ENCODE measurements at regions not wholly inside any gene's neighbourhood (a gene's known extent, or its start where the extent isn't known, plus 50 kb on each side); places are given as distances from the start of the nearest gene placed in this dataset.

GRCh38 chr6:169153401-169153800 is 100.2 kb downstream of the THBS2 start:
- no peaks in the 10 kb centered on the region for H3K27me3 ChIP-seq (ENCODE audit: insufficient read depth)
- no peaks in the 10 kb centered on the region for H4K20me1 ChIP-seq (ENCODE audit: insufficient read depth)
- no peaks in the 10 kb centered on the region for H3K36me3 ChIP-seq (replicated peaks in 1 of 2; ENCODE audit: control insufficient read depth in 1 of 2, insufficient read depth in 2 of 2, low read length in 1 of 2)
- no peaks in the 10 kb centered on the region for H3K4me1 ChIP-seq (ENCODE audit: control insufficient read depth in 1 of 2, insufficient read depth in 2 of 2, low read depth in 1 of 2, low read length in 1 of 2)
- H2AFZ ChIP-seq (ENCODE audit: low read depth), result no peak overlapping the region
- ChIA-PET POLR2A (no interaction called here), CTCF (no interaction called here)
- 38% methylated on average over 4 of the region's 4 CpGs for WGBS (ENCODE audit: low lambda C conversion rate)
- TF ChIP-seq MEF2A (IDR thresholded peaks at IDR 0.05; ENCODE audit: borderline replicate concordance, low read depth), result no peak
- TF ChIP-seq, protein P1, sequence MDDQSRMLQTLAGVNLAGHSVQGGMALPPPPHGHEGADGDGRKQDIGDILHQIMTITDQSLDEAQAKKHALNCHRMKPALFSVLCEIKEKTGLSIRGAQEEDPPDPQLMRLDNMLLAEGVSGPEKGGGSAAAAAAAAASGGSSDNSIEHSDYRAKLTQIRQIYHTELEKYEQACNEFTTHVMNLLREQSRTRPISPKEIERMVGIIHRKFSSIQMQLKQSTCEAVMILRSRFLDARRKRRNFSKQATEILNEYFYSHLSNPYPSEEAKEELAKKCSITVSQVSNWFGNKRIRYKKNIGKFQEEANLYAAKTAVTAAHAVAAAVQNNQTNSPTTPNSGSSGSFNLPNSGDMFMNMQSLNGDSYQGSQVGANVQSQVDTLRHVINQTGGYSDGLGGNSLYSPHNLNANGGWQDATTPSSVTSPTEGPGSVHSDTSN (IDR thresholded peaks at IDR 0.05), result no peak
- TF ChIP-seq EP300 (IDR thresholded peaks at IDR 0.05; ENCODE audit: borderline replicate concordance in 1 of 2, low read depth in 1 of 2, low read length in 1 of 2), result no peak
- TF ChIP-seq GATA2 (CRISPR knock-in tag; IDR thresholded peaks at IDR 0.05), result no peak
- no peak for TF ChIP-seq FOXJ3 (CRISPR knock-in tag; IDR thresholded peaks at IDR 0.05)
- H3F3A ChIP-seq (replicated peaks; ENCODE audit: insufficient read depth), result no peaks in the 10 kb centered on the region
- H3K27ac ChIP-seq (ENCODE audit: low read depth in 2 of 2, low read length in 1 of 2), result no peak overlapping the region
- DNase-seq, result no peak
- no peak overlapping the region for H3K4me2 ChIP-seq
- no peaks in the 10 kb centered on the region for H3K79me2 ChIP-seq (ENCODE audit: insufficient read depth)
- H3K4me3 ChIP-seq (ENCODE audit: low read depth in 2 of 2, low read length in 1 of 2), result no peak overlapping the region
- H3K9me2 ChIP-seq, result no peaks in the 10 kb centered on the region
- peaks cover 13% of the 10 kb centered on the region; the same call in 1 of the 2 replicates for H3K9me3 ChIP-seq
- no peak overlapping the region for H3K9ac ChIP-seq

DNA sequence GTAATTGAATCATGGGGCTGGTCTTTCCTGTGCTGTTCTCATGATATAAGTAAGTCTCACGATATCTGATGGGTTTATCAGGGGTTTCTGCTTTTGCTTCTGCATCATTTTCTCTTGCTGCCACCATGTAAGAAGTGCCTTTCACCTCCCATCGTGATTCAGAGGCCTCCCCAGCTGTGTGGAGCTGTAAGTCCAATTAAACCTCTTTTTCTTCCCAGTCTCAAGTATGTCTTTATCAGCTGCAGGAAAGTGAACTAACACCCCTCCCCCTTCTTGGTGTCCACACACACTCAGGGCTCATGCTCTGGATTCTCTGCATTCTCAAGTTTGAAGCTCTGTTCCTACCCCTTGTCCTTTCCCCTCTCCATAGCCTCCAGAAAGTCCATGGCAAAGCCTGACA is 107.1 kb downstream of the THBS2 start:
- ChIA-PET CTCF (no interaction called here), POLR2A (no interaction called here)
- H3K27me3 ChIP-seq (ENCODE audit: insufficient read depth), result no peaks in the 10 kb centered on the region
- no peaks in the 10 kb centered on the region for H4K20me1 ChIP-seq (ENCODE audit: insufficient read depth)
- no peak overlapping the region for H2AFZ ChIP-seq (ENCODE audit: low read depth)
- no peak overlapping the region for H3K27ac ChIP-seq (ENCODE audit: low read depth in 2 of 2, low read length in 1 of 2)
- WGBS (ENCODE audit: low lambda C conversion rate), result 40% methylated on average over 2 of the region's 2 CpGs
- no peaks in the 10 kb centered on the region for H3F3A ChIP-seq (replicated peaks; ENCODE audit: insufficient read depth)
- no peak overlapping the region for H3K9ac ChIP-seq
- H3K4me2 ChIP-seq, result no peak overlapping the region
- H3K4me3 ChIP-seq (ENCODE audit: low read depth in 2 of 2, low read length in 1 of 2), result no peak overlapping the region
- no peaks in the 10 kb centered on the region for H3K36me3 ChIP-seq (replicated peaks in 1 of 2; ENCODE audit: control insufficient read depth in 1 of 2, insufficient read depth in 2 of 2, low read length in 1 of 2)
- H3K9me2 ChIP-seq, result no peaks in the 10 kb centered on the region
- no peaks in the 10 kb centered on the region for H3K4me1 ChIP-seq (ENCODE audit: control insufficient read depth in 1 of 2, insufficient read depth in 2 of 2, low read depth in 1 of 2, low read length in 1 of 2)
- peaks cover 13% of the 10 kb centered on the region; the same call in 1 of the 2 replicates for H3K9me3 ChIP-seq
- no peak for TF ChIP-seq POLR2AphosphoS5 (IDR thresholded peaks at IDR 0.05; ENCODE audit: low read depth, low read length)
- TF ChIP-seq TEAD4 (IDR thresholded peaks at IDR 0.05; ENCODE audit: borderline replicate concordance, insufficient read depth), result no peak
- TF ChIP-seq TAF1 (IDR thresholded peaks at IDR 0.05; ENCODE audit: borderline replicate concordance, low read depth, low read length), result no peak
- TF ChIP-seq ELF1 (IDR thresholded peaks at IDR 0.05), result no peak
- TF ChIP-seq JUND (IDR thresholded peaks at IDR 0.05), result no peak
- TF ChIP-seq, protein P2, sequence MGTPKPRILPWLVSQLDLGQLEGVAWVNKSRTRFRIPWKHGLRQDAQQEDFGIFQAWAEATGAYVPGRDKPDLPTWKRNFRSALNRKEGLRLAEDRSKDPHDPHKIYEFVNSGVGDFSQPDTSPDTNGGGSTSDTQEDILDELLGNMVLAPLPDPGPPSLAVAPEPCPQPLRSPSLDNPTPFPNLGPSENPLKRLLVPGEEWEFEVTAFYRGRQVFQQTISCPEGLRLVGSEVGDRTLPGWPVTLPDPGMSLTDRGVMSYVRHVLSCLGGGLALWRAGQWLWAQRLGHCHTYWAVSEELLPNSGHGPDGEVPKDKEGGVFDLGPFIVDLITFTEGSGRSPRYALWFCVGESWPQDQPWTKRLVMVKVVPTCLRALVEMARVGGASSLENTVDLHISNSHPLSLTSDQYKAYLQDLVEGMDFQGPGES (IDR thresholded peaks at IDR 0.05; ENCODE audit: low read depth, low read length), result no peak
- no peak for TF ChIP-seq ZBTB33 (IDR thresholded peaks at IDR 0.05; ENCODE audit: borderline replicate concordance, low read depth)
- TF ChIP-seq REST (IDR thresholded peaks at IDR 0.05; ENCODE audit: low read depth, low read length), result no peak
- no peak for TF ChIP-seq EP300 (IDR thresholded peaks at IDR 0.05; ENCODE audit: borderline replicate concordance in 1 of 2, low read depth in 1 of 2, low read length in 1 of 2)
- TF ChIP-seq, protein P1 (IDR thresholded peaks at IDR 0.05), result no peak
- TF ChIP-seq RAD21 (IDR thresholded peaks at IDR 0.05; ENCODE audit: low read length), result no peak
- no peak for TF ChIP-seq FOSL2 (IDR thresholded peaks at IDR 0.05; ENCODE audit: borderline replicate concordance, low read depth)
- TF ChIP-seq MXI1 (IDR thresholded peaks at IDR 0.05; ENCODE audit: low read depth, low read length), result no peak
- no peak for TF ChIP-seq MEF2A (IDR thresholded peaks at IDR 0.05; ENCODE audit: borderline replicate concordance, low read depth)
- H3K79me2 ChIP-seq (ENCODE audit: insufficient read depth), result no peaks in the 10 kb centered on the region
- no peak for DNase-seq
